ENCODE measurements at regions not wholly inside any gene's neighbourhood (a gene's known extent, or its start where the extent isn't known, plus 50 kb on each side); places are given as distances from the start of the nearest gene placed in this dataset.

- no peak for DNase-seq (ENCODE audit: low read depth in 3 of 3)
Measured at GRCh38 chr14:98689951-98690350, 582.0 kb downstream of the BCL11B start.

GRCh38 chr14:98692832-98693231 is 579.2 kb downstream of the BCL11B start:
- DNase-seq (ENCODE audit: low read depth in 3 of 3): no peak

- DNase-seq (ENCODE audit: low read depth in 3 of 3): no peak
Measured at GRCh38 chr14:98694541-98694940, 577.5 kb downstream of the BCL11B start.

- no peak for DNase-seq (ENCODE audit: low read depth in 3 of 3)
Measured at GRCh38 chr14:98695809-98696208, 576.2 kb downstream of the BCL11B start.

- no peak for DNase-seq (ENCODE audit: low read depth in 3 of 3)
Measured at GRCh38 chr14:98698341-98698740, 573.7 kb downstream of the BCL11B start.

GRCh38 chr14:98700748-98701147 is 571.2 kb downstream of the BCL11B start:
- DNase-seq (ENCODE audit: low read depth in 3 of 3): no peak

GRCh38 chr14:98701377-98701776 is 570.6 kb downstream of the BCL11B start:
- DNase-seq (ENCODE audit: low read depth in 3 of 3): no peak

- DNase-seq (ENCODE audit: low read depth in 3 of 3): peak in 2 of 3 experiments; percentile 5 to 12
Measured at GRCh38 chr14:98704441-98704840, 567.6 kb downstream of the BCL11B start.

GRCh38 chr14:98705871-98706300 is 566.1 kb downstream of the BCL11B start:
- no peak for DNase-seq (ENCODE audit: low read depth in 3 of 3)

GRCh38 chr14:98707522-98707921 is 564.5 kb downstream of the BCL11B start:
- no peak for DNase-seq (ENCODE audit: low read depth in 3 of 3)

GRCh38 chr14:98708555-98708954 is 563.4 kb downstream of the BCL11B start:
- DNase-seq (ENCODE audit: low read depth in 3 of 3): no peak

- DNase-seq (ENCODE audit: low read depth in 3 of 3): no peak
Measured at GRCh38 chr14:98711453-98711852, 560.5 kb downstream of the BCL11B start.

GRCh38 chr14:98714626-98715425 is 557.2 kb downstream of the BCL11B start:
- DNase-seq (ENCODE audit: low read depth in 3 of 3): no peak

- DNase-seq (ENCODE audit: low read depth in 3 of 3): no peak
Measured at GRCh38 chr14:98716133-98716532, 555.9 kb downstream of the BCL11B start.

GRCh38 chr14:98721061-98721460 is 550.9 kb downstream of the BCL11B start:
- DNase-seq (ENCODE audit: low read depth in 3 of 3): no peak

GRCh38 chr14:98724734-98725133 is 547.3 kb downstream of the BCL11B start:
- DNase-seq (ENCODE audit: low read depth in 3 of 3): no peak

GRCh38 chr14:98725191-98725590 is 546.8 kb downstream of the BCL11B start:
- no peak for DNase-seq (ENCODE audit: low read depth in 3 of 3)

GRCh38 chr14:98725676-98726075 is 546.3 kb downstream of the BCL11B start:
- no peak for DNase-seq (ENCODE audit: low read depth in 3 of 3)

GRCh38 chr14:98726585-98727405 is 545.2 kb downstream of the BCL11B start:
- DNase-seq (ENCODE audit: low read depth in 3 of 3): no peak

GRCh38 chr14:98728024-98728423 is 544.0 kb downstream of the BCL11B start:
- no peak for DNase-seq (ENCODE audit: low read depth in 3 of 3)

GRCh38 chr14:98728836-98729235 is 543.2 kb downstream of the BCL11B start:
- no peak for DNase-seq (ENCODE audit: low read depth in 3 of 3)

- no peak for DNase-seq (ENCODE audit: low read depth in 3 of 3)
Measured at GRCh38 chr14:98731286-98731685, 540.7 kb downstream of the BCL11B start.

GRCh38 chr14:98731701-98732100 is 540.3 kb downstream of the BCL11B start:
- DNase-seq (ENCODE audit: low read depth in 3 of 3): no peak

Data from stimulated activated CD4-positive, alpha-beta T cell treated with anti-CD3 and anti-CD28 coated beads, TNF-alpha, amount 100 ng/mL, for 24 hours (primary cell).